ENCODE measurements at regions not wholly inside any gene's neighbourhood (a gene's known extent, or its start where the extent isn't known, plus 50 kb on each side); places are given as distances from the start of the nearest gene placed in this dataset.

DNA sequence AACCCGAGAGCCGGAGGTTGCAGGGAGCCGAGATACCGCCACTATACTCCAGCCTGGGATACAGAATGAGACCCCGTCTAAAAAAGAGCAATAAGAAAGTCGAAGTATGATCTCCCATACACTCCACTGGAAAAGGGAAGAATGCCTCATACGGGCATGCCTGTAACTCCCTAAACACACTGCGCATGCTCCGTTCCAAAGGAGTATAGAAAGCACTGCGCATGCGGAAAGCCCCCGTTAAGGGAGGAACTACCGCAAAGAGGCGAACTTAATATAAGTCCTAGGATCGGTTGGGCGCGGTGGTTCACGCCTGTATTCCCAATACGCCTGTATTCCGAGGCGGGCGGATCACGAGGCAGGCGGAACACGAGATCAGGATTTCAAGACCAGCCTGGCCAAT is 313.1 kb upstream of the ERCC4 start:
- TF ChIP-seq CTCF (IDR thresholded peaks at IDR 0.05; ENCODE audit: low read length) (no peak), EZH2 (IDR thresholded peaks at IDR 0.05; ENCODE audit: borderline replicate concordance, low read length) (no peak)
- H3K4me2 ChIP-seq (ENCODE audit: low read length) = no peak overlapping the region
- no peak overlapping the region for H3K4me3 ChIP-seq (ENCODE audit: low read depth, low read length, poor library complexity, severe bottlenecking)
- H3K36me3 ChIP-seq (ENCODE audit: insufficient read depth, low read length) = no peaks in the 10 kb centered on the region
- no peak overlapping the region for H3K27ac ChIP-seq (ENCODE audit: low read depth, low read length, poor library complexity, severe bottlenecking)
- H3K27me3 ChIP-seq (ENCODE audit: insufficient read depth, low read length) = no peaks in the 10 kb centered on the region; the same call in 1 of the 2 replicates
- H3K79me2 ChIP-seq (ENCODE audit: insufficient read depth, low read length) = no peaks in the 10 kb centered on the region
- H2AFZ ChIP-seq (ENCODE audit: low read length) = no peak overlapping the region
- no peaks in the 10 kb centered on the region for H3K9me3 ChIP-seq (ENCODE audit: low read length)
- H3F3A ChIP-seq (ENCODE audit: insufficient read depth, low read length) = no peaks in the 10 kb centered on the region
- H4K20me1 ChIP-seq (ENCODE audit: insufficient read depth, low read length) = no peaks in the 10 kb centered on the region
- H3K9ac ChIP-seq (ENCODE audit: low read length) = no peak overlapping the region
- H3K9me2 ChIP-seq (ENCODE audit: low read depth, low read length) = no peaks in the 10 kb centered on the region
- no peaks in the 10 kb centered on the region for H3K4me1 ChIP-seq (ENCODE audit: insufficient read depth, low read length, severe bottlenecking)

DNA sequence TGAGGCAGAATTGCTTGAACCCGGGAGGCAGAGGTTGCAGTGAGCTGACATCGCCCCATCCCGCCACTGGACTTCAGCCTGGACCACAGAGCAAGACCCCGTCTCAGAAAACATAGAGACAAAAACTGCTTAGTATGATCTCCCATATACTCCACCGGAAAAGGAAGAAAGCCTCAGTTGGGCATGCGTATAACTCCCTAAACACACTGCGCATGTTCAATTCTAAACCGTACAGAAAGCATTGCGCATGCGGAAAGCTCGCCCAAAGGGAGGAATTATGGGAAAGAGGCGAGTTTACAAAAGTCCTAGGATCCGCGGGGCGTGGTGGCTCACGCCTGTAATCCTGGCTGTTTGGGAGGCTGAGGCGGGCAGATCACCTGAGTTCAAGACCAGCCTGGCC is 312.7 kb upstream of the ERCC4 start:
- Histone ChIP-seq H3K9me2 (ENCODE audit: low read depth, low read length) (no peaks in the 10 kb centered on the region), H3K27me3 (ENCODE audit: insufficient read depth, low read length) (no peaks in the 10 kb centered on the region; the same call in 1 of the 2 replicates), H3K4me3 (ENCODE audit: low read depth, low read length, poor library complexity, severe bottlenecking) (no peak overlapping the region), H4K20me1 (ENCODE audit: insufficient read depth, low read length) (no peaks in the 10 kb centered on the region), H3K9me3 (ENCODE audit: low read length) (no peaks in the 10 kb centered on the region), H3F3A (ENCODE audit: insufficient read depth, low read length) (no peaks in the 10 kb centered on the region), H2AFZ (ENCODE audit: low read length) (no peak overlapping the region), H3K36me3 (ENCODE audit: insufficient read depth, low read length) (no peaks in the 10 kb centered on the region), H3K4me2 (ENCODE audit: low read length) (no peak overlapping the region), H3K79me2 (ENCODE audit: insufficient read depth, low read length) (no peaks in the 10 kb centered on the region), H3K9ac (ENCODE audit: low read length) (no peak overlapping the region), H3K4me1 (ENCODE audit: insufficient read depth, low read length, severe bottlenecking) (no peaks in the 10 kb centered on the region), H3K27ac (ENCODE audit: low read depth, low read length, poor library complexity, severe bottlenecking) (no peak overlapping the region)
- TF ChIP-seq CTCF (IDR thresholded peaks at IDR 0.05; ENCODE audit: low read length) = no peak
- no peak for TF ChIP-seq EZH2 (IDR thresholded peaks at IDR 0.05; ENCODE audit: borderline replicate concordance, low read length)

DNA sequence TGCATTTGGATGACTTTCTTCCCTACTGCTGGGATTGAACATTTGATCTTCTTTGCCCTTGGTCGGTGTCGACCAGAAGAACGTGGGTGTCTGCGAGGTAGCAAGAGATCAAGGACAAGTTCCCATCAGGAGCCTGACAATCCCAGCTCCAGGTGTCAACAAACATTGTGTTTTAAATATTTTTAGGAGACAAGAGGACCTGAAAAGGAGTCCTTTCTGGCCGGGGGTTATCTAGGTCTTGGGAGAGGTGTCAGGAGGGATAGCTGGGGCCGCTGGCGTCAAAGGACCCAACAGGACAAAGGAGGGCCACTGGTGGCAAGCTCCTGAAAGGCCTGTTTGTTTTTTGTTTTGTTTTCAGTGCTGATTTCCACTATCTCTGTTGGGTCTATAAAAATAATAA is 308.4 kb upstream of the ERCC4 start:
- Histone ChIP-seq H2AFZ (ENCODE audit: low read length) (no peak overlapping the region), H3K27ac (ENCODE audit: low read depth, low read length, poor library complexity, severe bottlenecking) (no peak overlapping the region), H3K79me2 (ENCODE audit: insufficient read depth, low read length) (no peaks in the 10 kb centered on the region), H3K27me3 (ENCODE audit: insufficient read depth, low read length) (peaks cover 3% of the 10 kb centered on the region; the same call in 1 of the 2 replicates), H3K4me3 (ENCODE audit: low read depth, low read length, poor library complexity, severe bottlenecking) (no peak overlapping the region), H3K9me2 (ENCODE audit: low read depth, low read length) (no peaks in the 10 kb centered on the region), H3K9ac (ENCODE audit: low read length) (no peak overlapping the region), H3K4me2 (ENCODE audit: low read length) (no peak overlapping the region), H3F3A (ENCODE audit: insufficient read depth, low read length) (no peaks in the 10 kb centered on the region), H3K4me1 (ENCODE audit: insufficient read depth, low read length, severe bottlenecking) (no peaks in the 10 kb centered on the region), H3K36me3 (ENCODE audit: insufficient read depth, low read length) (no peaks in the 10 kb centered on the region), H4K20me1 (ENCODE audit: insufficient read depth, low read length) (no peaks in the 10 kb centered on the region), H3K9me3 (ENCODE audit: low read length) (no peaks in the 10 kb centered on the region)
- no peak for TF ChIP-seq CTCF (IDR thresholded peaks at IDR 0.05; ENCODE audit: low read length)
- TF ChIP-seq EZH2 (IDR thresholded peaks at IDR 0.05; ENCODE audit: borderline replicate concordance, low read length) = no peak
